GM12872 (cell line): ENCODE measurements at regions not wholly inside any gene's neighbourhood (a gene's known extent, or its start where the extent isn't known, plus 50 kb on each side); places are given as distances from the start of the nearest gene placed in this dataset.

Source experiments
- TF ChIP-seq, protein P1 (sequence below): IDR thresholded peaks from 3 replicates; pipeline ENCODE4 v1.5.1; 2011; ENCODE audit warnings: low read depth, mild to moderate bottlenecking, low read length, moderate library complexity; ENCODE audit not compliant: insufficient read depth

DNA sequence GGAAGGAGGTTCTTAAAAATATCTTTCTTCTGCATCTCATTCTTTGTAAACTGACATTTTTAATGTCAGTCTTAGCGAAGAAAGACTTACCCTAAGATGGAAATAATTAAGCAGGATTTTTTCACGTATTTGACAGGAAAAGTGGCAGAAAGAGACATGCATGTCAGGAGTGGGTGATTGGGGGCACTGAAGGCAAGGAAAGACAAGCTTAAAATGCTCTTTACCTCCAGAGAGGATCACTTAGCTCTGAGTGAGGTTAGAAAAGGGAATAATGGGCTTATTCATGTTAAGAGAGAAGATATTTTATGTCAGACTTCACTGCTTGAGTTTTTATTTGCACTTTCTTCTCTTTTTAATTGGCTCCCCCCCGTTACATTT is 1358.2 kb upstream of the TMEM132C start:
- TF ChIP-seq, protein P1, sequence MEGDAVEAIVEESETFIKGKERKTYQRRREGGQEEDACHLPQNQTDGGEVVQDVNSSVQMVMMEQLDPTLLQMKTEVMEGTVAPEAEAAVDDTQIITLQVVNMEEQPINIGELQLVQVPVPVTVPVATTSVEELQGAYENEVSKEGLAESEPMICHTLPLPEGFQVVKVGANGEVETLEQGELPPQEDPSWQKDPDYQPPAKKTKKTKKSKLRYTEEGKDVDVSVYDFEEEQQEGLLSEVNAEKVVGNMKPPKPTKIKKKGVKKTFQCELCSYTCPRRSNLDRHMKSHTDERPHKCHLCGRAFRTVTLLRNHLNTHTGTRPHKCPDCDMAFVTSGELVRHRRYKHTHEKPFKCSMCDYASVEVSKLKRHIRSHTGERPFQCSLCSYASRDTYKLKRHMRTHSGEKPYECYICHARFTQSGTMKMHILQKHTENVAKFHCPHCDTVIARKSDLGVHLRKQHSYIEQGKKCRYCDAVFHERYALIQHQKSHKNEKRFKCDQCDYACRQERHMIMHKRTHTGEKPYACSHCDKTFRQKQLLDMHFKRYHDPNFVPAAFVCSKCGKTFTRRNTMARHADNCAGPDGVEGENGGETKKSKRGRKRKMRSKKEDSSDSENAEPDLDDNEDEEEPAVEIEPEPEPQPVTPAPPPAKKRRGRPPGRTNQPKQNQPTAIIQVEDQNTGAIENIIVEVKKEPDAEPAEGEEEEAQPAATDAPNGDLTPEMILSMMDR = no peak

- TF ChIP-seq, protein P1 = no peak
These were observed 1356.4 kb upstream of the TMEM132C start for GRCh38 chr12:126910570-126910969.

DNA sequence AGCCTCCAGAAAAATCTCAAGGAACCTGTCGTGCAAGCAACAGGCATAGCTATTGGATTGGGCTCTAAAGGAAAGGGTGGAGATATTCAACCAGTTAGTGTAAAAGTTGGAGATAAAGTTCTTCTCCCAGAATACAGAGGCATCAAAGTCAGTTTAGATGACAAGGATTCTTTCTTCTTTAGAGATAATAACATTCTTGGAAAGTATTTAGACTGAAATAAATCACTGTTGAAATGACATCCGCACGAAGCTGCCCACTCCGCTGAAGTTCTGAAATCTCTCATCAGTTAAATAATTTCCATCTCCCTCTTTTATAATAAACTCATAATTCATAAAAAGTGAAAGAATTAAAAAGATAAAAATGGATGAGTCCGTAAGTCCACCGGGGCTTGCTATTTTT is 1354.9 kb upstream of the TMEM132C start:
- TF ChIP-seq, protein P1 = no peak

GRCh38 chr12:126914170-126914793 is 1352.7 kb upstream of the TMEM132C start:
- TF ChIP-seq, protein P1 = no peak

DNA sequence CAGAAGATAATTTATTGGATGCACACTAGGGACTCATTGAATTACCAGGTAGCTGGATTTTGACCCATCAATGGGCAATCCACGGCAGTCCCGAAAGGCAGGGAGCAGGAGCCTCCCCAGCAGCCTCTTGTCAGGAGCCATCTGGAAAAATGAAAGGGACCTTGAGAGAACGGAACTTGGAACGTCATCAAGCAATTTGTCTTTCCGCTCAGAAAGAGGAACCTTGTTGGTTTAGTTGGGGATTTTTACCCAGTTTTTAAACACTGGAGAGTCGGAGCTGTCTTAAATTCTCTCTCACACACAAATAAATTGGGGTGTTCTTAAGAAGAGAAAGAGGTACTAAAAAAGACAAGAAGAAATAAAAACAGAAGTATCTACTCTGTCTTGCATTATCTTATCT is 1351.7 kb upstream of the TMEM132C start:
- TF ChIP-seq, protein P1 = no peak

GRCh38 chr12:126926023-126926594 is 1340.9 kb upstream of the TMEM132C start:
- TF ChIP-seq, protein P1 = no peak

- TF ChIP-seq, protein P1 = no peak
These were observed 1336.7 kb upstream of the TMEM132C start for GRCh38 chr12:126930234-126930633.

DNA sequence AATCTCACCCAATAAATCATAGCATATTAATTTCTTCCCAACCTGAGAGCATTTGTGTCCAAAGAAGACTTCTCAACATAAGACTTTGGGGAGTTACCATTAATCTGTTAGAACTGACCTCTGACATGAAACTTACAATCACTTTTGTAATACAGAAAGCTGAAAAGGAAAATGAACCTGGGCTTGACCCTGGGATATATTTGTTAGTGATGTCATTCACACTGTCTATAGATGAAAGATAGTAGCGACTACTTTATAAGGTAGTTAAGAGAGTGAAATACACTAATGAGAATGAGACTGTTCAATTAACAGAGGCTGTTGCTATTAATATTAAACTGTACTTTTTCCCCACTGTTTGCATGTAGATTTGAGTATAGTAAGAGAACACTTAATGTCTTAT is 1334.8 kb upstream of the TMEM132C start:
- TF ChIP-seq, protein P1 = no peak
